CD14-positive monocyte (primary cell): ENCODE measurements at regions not wholly inside any gene's neighbourhood (a gene's known extent, or its start where the extent isn't known, plus 50 kb on each side); places are given as distances from the start of the nearest gene placed in this dataset.

Experiments
- DNase-seq, 3 donors: peaks; one replicate each; pipeline ENCODE4 v3.0.0-alpha.2; 2011 to 2022
- H2AFZ ChIP-seq: 2 replicates; pipeline ENCODE4 v1.6.0; 2012; ENCODE audit warnings: mild to moderate bottlenecking, low read depth, low read length, inconsistent platforms; ENCODE audit not compliant: insufficient read depth, poor library complexity, severe bottlenecking
- H3K27ac ChIP-seq, 2 donors: 1 replicate in 1 of 2; 2 replicates in 1 of 2; pipeline ENCODE4 v1.5.1; 2012 to 2013; ENCODE audit warnings: low read length in 2 of 2, control low read depth in 1 of 2, inconsistent platforms in 1 of 2, low read depth in 1 of 2, mild to moderate bottlenecking in 1 of 2
- H3K27me3 ChIP-seq, 2 donors: one replicate each; pipeline versions ENCODE4 v1.6.0 to v1.6.1; 2011 to 2013; ENCODE audit warnings: low read length in 2 of 2; ENCODE audit not compliant: control insufficient read depth in 2 of 2, insufficient read depth in 2 of 2
- H3K36me3 ChIP-seq, 2 donors: replicated peaks in 1 of 2; 1 replicate in 1 of 2; 2 replicates in 1 of 2; pipeline versions ENCODE4 v1.5.1 to v1.6.1; 2012 to 2013; ENCODE audit warnings: low read length in 2 of 2, control low read depth in 1 of 2, inconsistent platforms in 1 of 2, mild to moderate bottlenecking in 1 of 2; ENCODE audit not compliant: insufficient read depth in 2 of 2, control insufficient read depth in 1 of 2
- H3K4me1 ChIP-seq, 2 donors: 1 replicate in 1 of 2; 2 replicates in 1 of 2; pipeline versions ENCODE4 v1.5.1 to v1.6.1; 2012 to 2013; ENCODE audit warnings: low read length in 2 of 2, control low read depth in 1 of 2, inconsistent platforms in 1 of 2, mild to moderate bottlenecking in 1 of 2, moderate library complexity in 1 of 2; ENCODE audit not compliant: insufficient read depth in 2 of 2, control insufficient read depth in 1 of 2
- H3K4me2 ChIP-seq: replicated peaks from 2 replicates; pipeline ENCODE3; 2012; ENCODE audit warnings: low read length, moderate library complexity, mild to moderate bottlenecking; ENCODE audit not compliant: poor library complexity, severe bottlenecking; ENCODE audit errors: extremely low read depth
- H3K4me3 ChIP-seq, 3 experiments: fragments of 200-600 bp in 1 of 3; sonication (generic) in 1 of 3; replicated peaks in 1 of 3; 1 replicate in 2 of 3; 2 replicates in 1 of 3; pipeline ENCODE4 v1.5.1; 2011 to 2013; ENCODE audit warnings: low read length in 3 of 3, mild to moderate bottlenecking in 3 of 3, control low read depth in 2 of 3, low read depth in 2 of 3, inconsistent platforms in 1 of 3, moderate library complexity in 1 of 3
- H3K79me2 ChIP-seq: 2 replicates; pipeline ENCODE4 v1.6.0; 2012; ENCODE audit warnings: mild to moderate bottlenecking, control low read depth, inconsistent platforms, low read length, moderate library complexity; ENCODE audit not compliant: insufficient read depth
- H3K9ac ChIP-seq: 2 replicates; pipeline ENCODE4 v1.6.0; 2017; ENCODE audit warnings: low read length, mild to moderate bottlenecking; ENCODE audit not compliant: insufficient read depth, poor library complexity, severe bottlenecking
- H3K9me3 ChIP-seq, 2 donors: replicated peaks in 1 of 2; 1 replicate in 1 of 2; 2 replicates in 1 of 2; pipeline versions ENCODE4 v1.5.1 to v1.6.1; 2012 to 2013; ENCODE audit warnings: low read length in 2 of 2, control low read depth in 1 of 2; ENCODE audit not compliant: control insufficient read depth in 1 of 2, insufficient read depth in 1 of 2
- H4K20me1 ChIP-seq: 2 replicates; pipeline ENCODE4 v1.6.0; 2012; ENCODE audit warnings: mild to moderate bottlenecking, low read length, control low read depth, moderate library complexity; ENCODE audit not compliant: insufficient read depth
- H3K27ac Mint-ChIP-seq, 7 donors: one replicate each; pipeline ENCODE4 v1.8.0; 2020; ENCODE audit warnings: mild to moderate bottlenecking in 7 of 7, mixed read lengths in 7 of 7, moderate library complexity in 6 of 7, inconsistent platforms in 2 of 7
- H3K27me3 Mint-ChIP-seq, 3 donors: one replicate each; pipeline ENCODE4 v1.8.0; 2021 to 2022; ENCODE audit warnings: low read depth in 3 of 3, mild to moderate bottlenecking in 3 of 3, mixed read lengths in 3 of 3, moderate library complexity in 3 of 3, inconsistent platforms in 1 of 3
- H3K36me3 Mint-ChIP-seq, 2 donors: one replicate each; pipeline ENCODE4 v1.8.0; 2020; ENCODE audit warnings: mixed read lengths in 2 of 2, inconsistent platforms in 1 of 2, mild to moderate bottlenecking in 1 of 2
- H3K4me1 Mint-ChIP-seq: one replicate; pipeline ENCODE4 v1.8.0; 2020; ENCODE audit warnings: mild to moderate bottlenecking, mixed read lengths
- H3K4me3 Mint-ChIP-seq, 2 donors: one replicate each; pipeline ENCODE4 v1.8.0; 2020; ENCODE audit warnings: mild to moderate bottlenecking in 2 of 2, mixed read lengths in 2 of 2, moderate library complexity in 1 of 2
- H3K9me3 Mint-ChIP-seq, 7 donors: one replicate each; pipeline ENCODE4 v1.8.0; 2020 to 2022; ENCODE audit warnings: mixed read lengths in 7 of 7, mild to moderate bottlenecking in 6 of 7, moderate library complexity in 6 of 7, inconsistent platforms in 2 of 7
- CTCF ChIP-seq: fragments of 200-600 bp; IDR thresholded peaks from one replicate; pipeline ENCODE4 v1.8.0; 2022; ENCODE audit warnings: antibody characterized with exemption, mild to moderate bottlenecking
- WGBS: methylation state at CpG from one replicate; pipeline ENCODE4 v1.1.5; 2013; ENCODE audit warnings: missing lambda C conversion rate; ENCODE audit not compliant: insufficient coverage; 5-methylcytosine and 5-hydroxymethylcytosine counted together
- intact Hi-C, 2 donors: fragments of 100-400 bp; cut with micrococcal nuclease; formaldehyde crosslinking; loops; one replicate each; pipeline versions ENCODE4 v1.15.0 to v1.15.1; 2023

DNA sequence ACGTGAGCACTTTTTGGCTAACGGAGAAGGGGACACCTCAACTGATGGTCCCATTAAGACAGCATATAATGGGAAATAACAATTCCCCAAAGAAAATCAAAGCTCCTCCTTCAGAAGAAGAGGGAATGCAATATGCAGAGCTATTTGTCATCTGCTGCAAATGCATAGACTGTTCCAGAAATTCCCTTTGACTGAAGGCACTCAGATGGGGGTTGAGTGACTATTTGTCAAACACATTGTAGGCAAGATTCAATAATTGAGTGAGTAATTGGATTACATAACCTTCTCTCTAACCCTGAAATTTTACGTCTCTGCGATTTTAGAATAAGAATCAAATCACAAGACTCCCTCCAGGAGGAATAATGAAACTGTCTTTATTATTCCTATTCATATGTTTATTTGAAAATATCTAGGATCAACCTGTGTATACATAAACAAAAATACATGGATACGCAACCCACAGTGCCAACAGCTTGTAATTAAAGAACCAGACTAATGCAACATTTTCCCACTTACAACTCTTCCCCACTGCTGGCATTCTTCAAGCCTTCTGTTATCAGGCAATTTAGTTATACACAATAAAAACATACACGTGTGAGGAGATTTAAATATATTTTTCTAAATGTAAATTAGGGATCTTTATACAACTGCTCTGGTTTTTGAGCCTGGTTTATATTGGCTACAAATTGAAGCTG lies 256.6 kb downstream of the GBA3 start:
- no peak overlapping the region for H3K27ac ChIP-seq
- no peak overlapping the region for H2AFZ ChIP-seq
- H3K4me3 ChIP-seq: no peak overlapping the region
- no peak for TF ChIP-seq CTCF
- H3K4me3 Mint-ChIP-seq: no peak overlapping the region
- no peak overlapping the region for H3K27ac Mint-ChIP-seq
- no peaks in the 10 kb centered on the region for H3K27me3 ChIP-seq
- no peak overlapping the region for H3K9ac ChIP-seq
- no peaks in the 10 kb centered on the region for H3K4me1 ChIP-seq
- peaks cover 0 to 5% (median 3%) of the 10 kb centered on the region in 7 donors for H3K9me3 Mint-ChIP-seq
- no peaks in the 10 kb centered on the region for H3K79me2 ChIP-seq
- no peaks in the 10 kb centered on the region for H3K9me3 ChIP-seq
- no peaks in the 10 kb centered on the region for H3K36me3 ChIP-seq
- no peaks in the 10 kb centered on the region for H3K4me1 Mint-ChIP-seq
- no CpG with 5 or more reads among the region's 6 CpGs for WGBS
- intact Hi-C loops: no loop called here
- no peaks in the 10 kb centered on the region for H4K20me1 ChIP-seq
- H3K36me3 Mint-ChIP-seq: no peaks in the 10 kb centered on the region
- H3K27me3 Mint-ChIP-seq: peaks cover 0 to 2% (median 0%) of the 10 kb centered on the region in 3 donors
- H3K4me2 ChIP-seq: no peak overlapping the region
- no peak for DNase-seq

DNA sequence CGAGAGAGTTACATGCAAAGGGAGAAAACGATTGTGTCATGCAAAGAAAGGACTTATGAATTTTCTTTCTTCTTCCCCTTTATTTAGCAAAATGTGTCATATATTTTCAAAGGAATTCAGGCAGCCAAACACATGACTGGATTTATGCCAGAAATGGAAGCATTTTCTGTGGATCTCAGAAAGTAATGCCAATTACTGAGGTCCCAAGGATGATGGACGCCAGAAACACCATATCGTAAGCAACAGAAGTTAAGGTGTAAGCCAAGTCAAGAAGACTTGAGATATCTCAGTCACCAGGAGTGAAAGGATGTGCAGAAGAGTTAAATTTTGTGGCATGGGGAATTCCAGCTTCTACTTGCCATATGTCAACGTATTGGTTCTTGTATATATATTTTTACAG lies 255.1 kb downstream of the GBA3 start:
- DNase-seq: no peak
- 100% methylated on average over 2 of the region's 5 CpGs for WGBS
- Mint-ChIP-seq H3K4me1 (no peaks in the 10 kb centered on the region), H3K27me3 (peaks cover 0 to 2% (median 0%) of the 10 kb centered on the region in 3 donors), H3K4me3 (no peak overlapping the region), H3K36me3 (no peaks in the 10 kb centered on the region), H3K27ac (no peak overlapping the region), H3K9me3 (peaks cover 0 to 4% (median 2%) of the 10 kb centered on the region in 7 donors)
- Histone ChIP-seq H3K9me3 (no peaks in the 10 kb centered on the region), H3K4me2 (no peak overlapping the region), H3K4me3 (no peak overlapping the region), H3K4me1 (no peaks in the 10 kb centered on the region), H4K20me1 (no peaks in the 10 kb centered on the region), H2AFZ (no peak overlapping the region), H3K27ac (no peak overlapping the region), H3K36me3 (no peaks in the 10 kb centered on the region), H3K27me3 (no peaks in the 10 kb centered on the region), H3K9ac (no peak overlapping the region), H3K79me2 (no peaks in the 10 kb centered on the region)
- intact Hi-C loops: no loop called here
- TF ChIP-seq CTCF: no peak
